Kidney epithelial cell (primary cell): ENCODE measurements at regions not wholly inside any gene's neighbourhood (a gene's known extent, or its start where the extent isn't known, plus 50 kb on each side); places are given as distances from the start of the nearest gene placed in this dataset.

ENCODE experiments used
- DNase-seq: peaks from one replicate; pipeline ENCODE4 v3.0.0-alpha.2; 2010; ENCODE audit warnings: low read depth
- H3K27me3 ChIP-seq: 2 replicates; pipeline ENCODE4 v1.6.0; 2011; ENCODE audit warnings: low read length; ENCODE audit not compliant: control insufficient read depth, insufficient read depth
- H3K36me3 ChIP-seq: 2 replicates; pipeline ENCODE4 v1.5.1; 2011; ENCODE audit warnings: low read length; ENCODE audit not compliant: control insufficient read depth, insufficient read depth
- H3K4me3 ChIP-seq: 2 replicates; pipeline ENCODE4 v1.5.1; 2011; ENCODE audit warnings: low read depth, mild to moderate bottlenecking, control low read depth, low read length
- CTCF ChIP-seq: IDR thresholded peaks from 2 replicates; pipeline ENCODE4 v1.5.1; 2011; ENCODE audit warnings: mild to moderate bottlenecking, moderate library complexity, low read length, control low read depth, inconsistent platforms; ENCODE audit not compliant: insufficient read depth, poor library complexity, severe bottlenecking

- Histone ChIP-seq H3K27me3 (no peaks in the 10 kb centered on the region), H3K36me3 (no peaks in the 10 kb centered on the region), H3K4me3 (no peak overlapping the region)
- no peak for TF ChIP-seq CTCF
- no peak for DNase-seq
Measured at GRCh38 chr7:47698386-47698785, 116.5 kb upstream of the TNS3 start.

DNA sequence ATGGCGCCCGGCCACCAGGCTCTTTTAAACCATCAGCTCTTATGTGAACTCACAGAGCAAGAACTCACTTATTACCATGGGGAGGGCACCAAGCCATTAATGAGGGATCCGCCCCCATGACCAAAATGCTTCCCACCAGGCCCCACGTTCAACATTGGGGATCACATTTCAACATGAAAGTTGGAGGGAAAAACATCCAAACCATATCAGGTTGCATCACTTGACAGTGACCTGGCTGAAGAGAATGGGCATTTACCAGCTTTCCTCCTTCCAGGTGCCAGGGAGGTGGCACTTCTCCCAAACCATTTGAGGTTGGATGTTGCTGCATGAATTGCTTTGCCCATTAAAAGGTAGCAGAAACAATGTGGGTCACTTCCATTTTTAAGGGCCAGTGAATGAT is 115.6 kb upstream of the TNS3 start:
- H3K4me3 ChIP-seq: no peak overlapping the region
- TF ChIP-seq CTCF: no peak
- no peaks in the 10 kb centered on the region for H3K36me3 ChIP-seq
- no peak for DNase-seq
- H3K27me3 ChIP-seq: no peaks in the 10 kb centered on the region

DNA sequence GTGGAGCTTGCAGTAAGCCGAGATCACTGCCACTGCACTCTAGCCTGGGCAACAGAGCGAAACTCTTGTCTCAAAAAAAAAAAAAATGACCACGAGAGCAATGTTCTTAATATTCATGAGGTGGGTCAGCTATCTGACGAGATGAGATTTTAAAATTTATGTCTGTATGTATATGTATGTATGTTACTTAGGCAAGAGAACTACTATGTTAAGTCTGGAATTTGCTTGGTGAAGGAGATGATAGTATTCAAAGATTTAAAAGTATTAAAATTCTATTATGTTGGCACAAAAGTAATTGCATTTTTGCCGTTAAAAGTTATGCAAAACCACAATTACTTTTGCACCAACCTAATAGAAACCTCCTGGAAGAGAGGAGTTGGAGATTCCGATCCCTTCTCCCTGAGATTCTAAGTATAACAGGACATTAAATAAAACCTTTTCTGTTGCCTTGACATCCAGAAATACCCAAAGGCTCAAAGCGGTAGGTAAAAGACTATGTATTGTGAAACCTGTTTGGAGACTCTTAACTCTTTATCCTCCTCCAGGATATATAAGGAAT is 114.3 kb upstream of the TNS3 start:
- H3K4me3 ChIP-seq: no peak overlapping the region
- no peak for DNase-seq
- TF ChIP-seq CTCF: no peak
- no peaks in the 10 kb centered on the region for H3K27me3 ChIP-seq
- H3K36me3 ChIP-seq: no peaks in the 10 kb centered on the region

DNA sequence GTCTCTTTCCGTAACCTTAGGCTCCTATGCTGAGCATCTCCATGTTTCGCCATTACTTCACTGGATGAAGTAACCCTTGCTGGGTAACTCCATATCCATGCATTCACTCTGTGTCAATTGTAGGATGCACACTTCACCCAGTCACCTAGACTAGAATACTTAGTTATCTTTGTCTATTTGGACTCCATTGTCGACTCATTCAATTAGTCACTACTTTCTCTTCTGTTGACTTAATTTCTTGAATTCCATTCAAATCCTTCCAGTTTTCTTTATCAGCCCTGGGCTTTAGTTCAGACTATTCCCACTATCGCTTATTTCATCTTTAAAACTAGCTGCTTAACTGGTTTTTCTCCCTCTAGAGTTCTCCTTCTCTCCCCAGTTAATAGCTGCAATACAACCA is 111.3 kb upstream of the TNS3 start:
- Histone ChIP-seq H3K27me3 (no peaks in the 10 kb centered on the region), H3K4me3 (no peak overlapping the region), H3K36me3 (no peaks in the 10 kb centered on the region)
- no peak for DNase-seq
- TF ChIP-seq CTCF: no peak

- no peaks in the 10 kb centered on the region for H3K27me3 ChIP-seq
- no peak for TF ChIP-seq CTCF
Measured at GRCh38 chr7:47691988-47692387, 110.1 kb upstream of the TNS3 start.

GRCh38 chr7:47690902-47691558 is 109.1 kb upstream of the TNS3 start:
- DNase-seq: no peak
- no peak overlapping the region for H3K4me3 ChIP-seq
- no peaks in the 10 kb centered on the region for H3K27me3 ChIP-seq
- H3K36me3 ChIP-seq: no peaks in the 10 kb centered on the region
- TF ChIP-seq CTCF: no peak

More at GRCh38 chr7:47691988-47692387, 110.1 kb upstream of the TNS3 start:
- no peak for DNase-seq
- H3K4me3 ChIP-seq: no peak overlapping the region
- no peaks in the 10 kb centered on the region for H3K36me3 ChIP-seq
